ENCODE measurements at regions not wholly inside any gene's neighbourhood (a gene's known extent, or its start where the extent isn't known, plus 50 kb on each side); places are given as distances from the start of the nearest gene placed in this dataset.

GRCh38 chr12:61011767-61012423 is 1248.3 kb upstream of the USP15 start:
- Histone ChIP-seq H3K4me3 (no peak overlapping the region), H3K27ac (no peak overlapping the region), H3K9me3 (no peaks in the 10 kb centered on the region), H3K4me1 (no peaks in the 10 kb centered on the region), H3K36me3 (replicated peaks in 1 of 2; ENCODE audit: insufficient read depth in 1 of 2, low read depth in 2 of 2) (no peaks in the 10 kb centered on the region), H3K27me3 (no peaks in the 10 kb centered on the region)
- no peak for TF ChIP-seq CTCF (IDR thresholded peaks at IDR 0.05)
- TF ChIP-seq POLR2A (IDR thresholded peaks at IDR 0.05), result no peak
- no peak for ATAC-seq
- DNase-seq, result no peak
- intact Hi-C loops (cut with DNase I), result no loop called here
- 59 to 65% methylated on average over 2 of the region's 2 CpGs for WGBS, 2 donors

GRCh38 chr12:61018571-61018970 is 1241.6 kb upstream of the USP15 start:
- intact Hi-C loops (cut with DNase I), result no loop called here
- H3K9me3 ChIP-seq, result no peaks in the 10 kb centered on the region
- no peak overlapping the region for H3K27ac ChIP-seq
- TF ChIP-seq CTCF (IDR thresholded peaks at IDR 0.05) (no peak), POLR2A (IDR thresholded peaks at IDR 0.05) (no peak)
- H3K36me3 ChIP-seq (replicated peaks in 1 of 2; ENCODE audit: insufficient read depth in 1 of 2, low read depth in 2 of 2), result no peaks in the 10 kb centered on the region
- no peak for DNase-seq
- no peak overlapping the region for H3K4me3 ChIP-seq
- ATAC-seq, result no peak
- no peaks in the 10 kb centered on the region for H3K4me1 ChIP-seq
- H3K27me3 ChIP-seq, result no peaks in the 10 kb centered on the region

GRCh38 chr12:61023231-61023630 is 1237.0 kb upstream of the USP15 start:
- intact Hi-C loops (cut with DNase I), result no loop called here
- DNase-seq, result no peak
- H3K27me3 ChIP-seq, result no peaks in the 10 kb centered on the region
- no peaks in the 10 kb centered on the region for H3K9me3 ChIP-seq
- WGBS, 2 donors, result 73 to 79% methylated on average over 10 to 15 of the region's 15 CpGs
- no peak overlapping the region for H3K27ac ChIP-seq
- H3K4me1 ChIP-seq, result no peaks in the 10 kb centered on the region
- no peak overlapping the region for H3K4me3 ChIP-seq
- H3K36me3 ChIP-seq (replicated peaks in 1 of 2; ENCODE audit: insufficient read depth in 1 of 2, low read depth in 2 of 2), result no peaks in the 10 kb centered on the region
- TF ChIP-seq POLR2A (IDR thresholded peaks at IDR 0.05), result no peak
- no peak for TF ChIP-seq CTCF (IDR thresholded peaks at IDR 0.05)
- ATAC-seq, result no peak

GRCh38 chr12:61029516-61029915 is 1230.7 kb upstream of the USP15 start:
- no peaks in the 10 kb centered on the region for H3K27me3 ChIP-seq
- WGBS, 2 donors, result 33 to 57% methylated on average over 1 of the region's 1 CpG
- ATAC-seq (no peak), DNase-seq (no peak)
- H3K4me1 ChIP-seq, result no peaks in the 10 kb centered on the region
- no peaks in the 10 kb centered on the region for H3K36me3 ChIP-seq (replicated peaks in 1 of 2; ENCODE audit: insufficient read depth in 1 of 2, low read depth in 2 of 2)
- no peak for TF ChIP-seq POLR2A (IDR thresholded peaks at IDR 0.05)
- TF ChIP-seq CTCF (IDR thresholded peaks at IDR 0.05), result no peak
- H3K27ac ChIP-seq, result no peak overlapping the region
- intact Hi-C loops (cut with DNase I), result no loop called here
- no peaks in the 10 kb centered on the region for H3K9me3 ChIP-seq
- H3K4me3 ChIP-seq, result no peak overlapping the region

- H3K9me3 ChIP-seq, result no peaks in the 10 kb centered on the region
- whole genome bisulfite sequencing, 2 donors, result 14 to 16% methylated on average over 1 of the region's 1 CpG
- DNase-seq (no peak), ATAC-seq (no peak)
- no peaks in the 10 kb centered on the region for H3K4me1 ChIP-seq
- H3K27me3 ChIP-seq, result no peaks in the 10 kb centered on the region
- intact Hi-C loops (cut with DNase I), result no loop called here
- H3K36me3 ChIP-seq (replicated peaks in 1 of 2; ENCODE audit: insufficient read depth in 1 of 2, low read depth in 2 of 2), result no peaks in the 10 kb centered on the region
- H3K27ac ChIP-seq, result no peak overlapping the region
- H3K4me3 ChIP-seq, result no peak overlapping the region
- TF ChIP-seq POLR2A (IDR thresholded peaks at IDR 0.05), result no peak
- no peak for TF ChIP-seq CTCF (IDR thresholded peaks at IDR 0.05)
These were observed 1222.4 kb upstream of the USP15 start for GRCh38 chr12:61037792-61038191.
